Kidney epithelial cell (primary cell): ENCODE measurements at regions not wholly inside any gene's neighbourhood (a gene's known extent, or its start where the extent isn't known, plus 50 kb on each side); places are given as distances from the start of the nearest gene placed in this dataset.

ENCODE experiments used
- DNase-seq: peaks from one replicate; pipeline ENCODE4 v3.0.0-alpha.2; 2010; ENCODE audit warnings: low read depth
- H3K27me3 ChIP-seq: 2 replicates; pipeline ENCODE4 v1.6.0; 2011; ENCODE audit warnings: low read length; ENCODE audit not compliant: control insufficient read depth, insufficient read depth
- H3K36me3 ChIP-seq: 2 replicates; pipeline ENCODE4 v1.5.1; 2011; ENCODE audit warnings: low read length; ENCODE audit not compliant: control insufficient read depth, insufficient read depth
- H3K4me3 ChIP-seq: 2 replicates; pipeline ENCODE4 v1.5.1; 2011; ENCODE audit warnings: low read depth, mild to moderate bottlenecking, control low read depth, low read length
- TF ChIP-seq, protein P1 (sequence below): IDR thresholded peaks from 2 replicates; pipeline ENCODE4 v1.5.1; 2011; ENCODE audit warnings: mild to moderate bottlenecking, moderate library complexity, low read length, control low read depth, inconsistent platforms; ENCODE audit not compliant: insufficient read depth, poor library complexity, severe bottlenecking

DNA sequence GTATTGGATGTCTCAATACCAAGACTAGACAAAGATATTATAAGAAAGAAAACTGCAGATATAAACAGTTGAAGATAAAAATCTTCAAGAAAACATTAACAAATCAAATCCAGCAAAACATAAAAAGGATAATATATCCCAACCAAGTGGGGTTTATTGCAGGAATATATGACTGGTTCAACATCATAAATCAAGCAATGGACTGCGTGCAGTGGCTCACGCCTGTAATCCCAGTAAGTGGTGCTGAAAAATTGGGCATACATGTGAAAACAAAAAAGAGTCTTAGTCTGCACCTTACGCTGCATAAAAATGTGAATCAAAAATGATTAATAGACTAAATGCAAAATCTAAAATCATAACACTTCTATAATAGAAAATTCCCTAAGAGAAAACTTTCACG is 112.9 kb upstream of the PDE4B start:
- no peak for DNase-seq
- H3K36me3 ChIP-seq, result no peaks in the 10 kb centered on the region
- no peaks in the 10 kb centered on the region for H3K27me3 ChIP-seq
- TF ChIP-seq, protein P1, sequence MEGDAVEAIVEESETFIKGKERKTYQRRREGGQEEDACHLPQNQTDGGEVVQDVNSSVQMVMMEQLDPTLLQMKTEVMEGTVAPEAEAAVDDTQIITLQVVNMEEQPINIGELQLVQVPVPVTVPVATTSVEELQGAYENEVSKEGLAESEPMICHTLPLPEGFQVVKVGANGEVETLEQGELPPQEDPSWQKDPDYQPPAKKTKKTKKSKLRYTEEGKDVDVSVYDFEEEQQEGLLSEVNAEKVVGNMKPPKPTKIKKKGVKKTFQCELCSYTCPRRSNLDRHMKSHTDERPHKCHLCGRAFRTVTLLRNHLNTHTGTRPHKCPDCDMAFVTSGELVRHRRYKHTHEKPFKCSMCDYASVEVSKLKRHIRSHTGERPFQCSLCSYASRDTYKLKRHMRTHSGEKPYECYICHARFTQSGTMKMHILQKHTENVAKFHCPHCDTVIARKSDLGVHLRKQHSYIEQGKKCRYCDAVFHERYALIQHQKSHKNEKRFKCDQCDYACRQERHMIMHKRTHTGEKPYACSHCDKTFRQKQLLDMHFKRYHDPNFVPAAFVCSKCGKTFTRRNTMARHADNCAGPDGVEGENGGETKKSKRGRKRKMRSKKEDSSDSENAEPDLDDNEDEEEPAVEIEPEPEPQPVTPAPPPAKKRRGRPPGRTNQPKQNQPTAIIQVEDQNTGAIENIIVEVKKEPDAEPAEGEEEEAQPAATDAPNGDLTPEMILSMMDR, result no peak
- no peak overlapping the region for H3K4me3 ChIP-seq

DNA sequence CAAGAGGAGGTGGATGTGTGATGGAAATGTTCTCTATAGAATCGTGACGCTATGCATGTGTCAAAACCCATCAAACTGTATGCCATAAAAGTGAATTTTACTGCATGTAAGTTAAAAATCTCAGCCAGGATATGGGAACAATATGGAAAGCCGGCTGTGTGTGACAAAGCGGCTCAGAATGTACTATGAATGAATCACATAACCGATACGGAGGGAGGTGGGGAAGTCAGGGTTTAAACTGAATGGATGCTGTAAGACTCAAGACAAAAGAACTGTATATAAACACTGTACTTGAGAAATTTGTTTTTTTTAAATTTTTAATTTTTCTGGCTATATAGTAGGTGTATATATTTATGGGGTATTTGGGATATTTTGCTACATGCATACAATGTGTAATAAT is 111.6 kb upstream of the PDE4B start:
- TF ChIP-seq, protein P1, result no peak
- Histone ChIP-seq H3K27me3 (no peaks in the 10 kb centered on the region), H3K36me3 (no peaks in the 10 kb centered on the region), H3K4me3 (no peak overlapping the region)
- DNase-seq, result no peak

DNA sequence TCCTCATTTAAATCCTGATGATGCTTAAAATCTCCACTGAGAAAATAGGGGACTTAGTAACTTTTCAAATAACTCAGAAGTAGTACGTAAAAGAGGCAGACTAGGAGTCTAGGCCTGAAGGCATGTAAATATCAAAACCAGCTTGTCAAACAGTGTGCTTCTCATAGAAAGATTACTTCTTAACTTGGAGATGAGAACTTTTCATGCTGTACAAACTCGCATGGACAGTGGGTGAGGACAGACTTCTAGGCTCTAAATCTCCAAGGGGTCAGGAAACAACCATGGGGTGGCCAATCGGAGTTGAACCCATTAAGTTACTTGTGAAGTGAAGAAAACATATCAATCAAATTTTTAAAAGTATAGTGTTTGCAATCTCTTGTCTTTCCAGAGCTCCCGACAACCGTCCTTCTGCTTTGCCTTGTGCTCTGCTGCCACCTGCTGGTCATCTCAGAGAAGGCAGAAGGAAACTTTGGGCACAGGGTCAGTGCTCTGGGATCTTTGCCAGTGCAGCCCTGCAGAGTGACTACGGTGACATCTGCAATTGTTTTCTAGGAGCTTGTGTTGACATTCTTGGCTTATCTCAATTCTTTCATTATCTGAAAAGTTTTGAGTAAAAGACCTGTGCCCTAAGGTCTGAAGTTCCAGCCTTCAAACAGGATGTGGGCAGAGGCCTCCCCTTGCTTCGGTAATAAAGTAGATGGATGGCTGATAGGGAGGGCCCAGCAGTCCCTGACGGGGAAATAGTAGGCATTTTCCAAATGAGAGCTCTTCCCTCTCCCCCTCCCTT is 105.1 kb upstream of the PDE4B start:
- Histone ChIP-seq H3K36me3 (no peaks in the 10 kb centered on the region), H3K4me3 (no peak overlapping the region), H3K27me3 (no peaks in the 10 kb centered on the region)
- DNase-seq, result peak; percentile 7
- TF ChIP-seq, protein P1, result peak; percentile 90

DNA sequence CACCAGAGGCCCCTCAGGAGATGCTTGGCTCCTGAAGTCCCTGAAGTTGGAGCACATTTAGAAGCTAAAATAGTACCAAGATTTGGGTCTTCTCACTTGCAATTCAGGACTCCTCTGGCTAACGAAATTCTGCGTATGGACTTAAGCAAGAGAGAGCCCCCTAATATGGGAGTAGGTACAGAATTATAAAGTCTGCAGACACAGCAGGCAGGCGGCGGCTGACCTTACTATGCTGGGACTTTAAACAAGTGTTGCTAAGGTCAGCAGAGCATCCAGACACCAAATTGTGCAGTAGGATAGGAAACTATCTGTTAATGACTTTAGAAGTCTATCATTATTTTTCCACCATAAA is 104.5 kb upstream of the PDE4B start:
- DNase-seq, result no peak
- TF ChIP-seq, protein P1, result no peak

DNA sequence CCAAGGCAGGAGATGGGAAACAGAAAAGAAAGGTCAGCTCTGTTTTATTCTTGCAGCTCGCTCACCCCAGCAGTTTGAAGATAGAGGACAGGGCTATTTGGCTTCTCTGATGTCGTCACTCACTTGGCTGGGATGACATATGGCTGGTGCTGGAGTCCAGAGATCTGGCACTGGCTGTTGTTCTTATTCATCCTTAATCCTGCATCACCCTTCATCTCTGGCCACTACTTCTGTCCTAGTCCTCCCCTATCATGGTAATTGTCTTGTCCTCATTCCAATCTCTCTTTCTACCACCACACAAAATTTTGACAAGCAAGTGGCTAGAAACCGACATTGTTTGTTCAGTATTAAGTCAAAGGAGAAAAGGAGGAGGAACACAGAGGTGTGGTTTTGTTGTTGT is 103.8 kb upstream of the PDE4B start:
- H3K27me3 ChIP-seq, result no peaks in the 10 kb centered on the region
- TF ChIP-seq, protein P1, result no peak
- no peaks in the 10 kb centered on the region for H3K36me3 ChIP-seq

More for the DNA sequence above, 104.5 kb upstream of the PDE4B start:
- H3K36me3 ChIP-seq, result no peaks in the 10 kb centered on the region
- no peak overlapping the region for H3K4me3 ChIP-seq
- no peaks in the 10 kb centered on the region for H3K27me3 ChIP-seq

DNA sequence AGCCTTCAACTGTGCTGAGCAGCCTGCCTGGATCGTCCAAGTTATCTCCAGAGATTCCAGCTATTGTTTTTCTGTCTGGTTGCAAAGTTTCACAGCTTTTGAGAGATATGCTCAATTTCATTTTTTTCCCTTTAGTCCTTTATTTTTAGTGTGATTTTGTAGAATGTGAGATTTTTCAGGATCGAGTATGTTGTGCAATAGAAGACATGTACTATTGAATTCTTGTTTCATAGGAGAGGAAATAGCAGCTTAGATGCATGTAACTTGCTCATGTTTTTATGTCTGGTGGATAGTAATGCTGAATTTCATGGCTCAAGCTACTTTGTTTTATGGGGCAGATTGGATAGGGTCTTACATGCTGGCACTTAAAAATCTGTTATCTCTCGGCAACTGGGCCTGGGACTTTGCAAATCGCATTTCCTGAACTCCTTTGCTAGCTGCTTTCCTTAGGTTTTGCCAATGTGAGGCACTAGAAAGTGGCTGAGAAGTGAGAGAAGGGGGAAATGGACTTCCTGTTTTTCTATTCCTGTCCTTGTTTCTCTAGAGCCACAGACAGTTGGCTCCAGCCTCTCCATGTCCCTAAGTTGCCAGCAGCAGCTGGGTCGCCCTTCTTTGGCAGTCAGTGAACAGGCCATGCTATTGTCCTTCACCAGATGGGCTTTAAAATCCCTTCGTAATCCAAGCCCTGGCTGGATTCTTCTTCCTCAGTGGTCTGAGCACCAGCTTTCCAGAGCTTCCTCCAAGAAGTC is 101.4 kb upstream of the PDE4B start:
- TF ChIP-seq, protein P1, result no peak
- H3K36me3 ChIP-seq, result no peaks in the 10 kb centered on the region
- no peak for DNase-seq

More for the DNA sequence above, 103.8 kb upstream of the PDE4B start:
- no peak for DNase-seq
- no peak overlapping the region for H3K4me3 ChIP-seq

More for the DNA sequence above, 101.4 kb upstream of the PDE4B start:
- Histone ChIP-seq H3K4me3 (no peak overlapping the region), H3K27me3 (no peaks in the 10 kb centered on the region)
